Urinary bladder (tissue), 3 donors: ENCODE measurements at regions not wholly inside any gene's neighbourhood (a gene's known extent, or its start where the extent isn't known, plus 50 kb on each side); places are given as distances from the start of the nearest gene placed in this dataset.

Experiments used
- DNase-seq: peaks from one replicate; pipeline ENCODE4 v3.0.0-alpha.2; 2015; ENCODE audit errors: extremely low spot score
- H3K27ac ChIP-seq: one replicate; pipeline ENCODE4 v1.5.1; 2013; ENCODE audit warnings: low read depth, mild to moderate bottlenecking, moderate library complexity
- H3K36me3 ChIP-seq: one replicate; pipeline ENCODE4 v1.6.1; 2013; ENCODE audit warnings: mild to moderate bottlenecking, moderate library complexity; ENCODE audit not compliant: insufficient read depth
- H3K4me1 ChIP-seq: one replicate; pipeline ENCODE4 v1.6.1; 2013; ENCODE audit warnings: mild to moderate bottlenecking, moderate library complexity; ENCODE audit not compliant: insufficient read depth
- H3K4me3 ChIP-seq: one replicate; pipeline ENCODE4 v1.5.1; 2013; ENCODE audit warnings: low read depth, low read length
- WGBS: extraction: QIAGEN DNeasy Blood & Tissue Kit; methylation state at CpG from one replicate; pipeline ENCODE4 v1.1.7; 2013; 5-methylcytosine and 5-hydroxymethylcytosine counted together
- donor health status: healthy with polysubstance abuse.
- donor health status: healthy.

GRCh38 chr21:38186661-38187270, 70.0 kb upstream of the KCNJ15 start:
- Histone ChIP-seq H3K4me3 (no peak overlapping the region), H3K27ac (no peak overlapping the region), H3K36me3 (no peaks in the 10 kb centered on the region), H3K4me1 (no peaks in the 10 kb centered on the region)
- no peak for DNase-seq
- 93% methylated on average over 1 of the region's 1 CpG for WGBS

DNA sequence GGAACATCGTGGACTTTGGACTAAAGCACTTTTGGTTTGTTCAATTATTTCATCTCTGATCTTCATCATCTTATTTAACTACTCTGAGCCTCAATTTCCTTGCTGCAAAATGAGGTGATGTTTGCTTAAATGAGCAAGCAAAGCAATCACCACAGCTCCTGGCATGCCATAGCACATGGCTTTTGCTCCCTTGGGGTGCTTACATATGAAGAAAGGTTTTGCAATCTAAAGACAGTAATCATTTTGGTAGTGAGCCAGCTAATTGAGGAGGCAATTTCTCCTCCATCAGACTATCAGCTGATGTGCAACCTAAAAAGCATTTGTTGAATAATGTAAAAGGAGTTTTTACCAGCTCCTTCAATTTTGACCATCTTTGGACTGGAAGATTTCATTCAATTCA, 68.8 kb upstream of the KCNJ15 start:
- H3K27ac ChIP-seq, result no peak overlapping the region
- 97% methylated on average over 1 of the region's 1 CpG for WGBS

GRCh38 chr21:38196036-38196435, 60.8 kb upstream of the KCNJ15 start:
- Histone ChIP-seq H3K27ac (no peak overlapping the region), H3K4me3 (no peak overlapping the region), H3K36me3 (no peaks in the 10 kb centered on the region), H3K4me1 (no peaks in the 10 kb centered on the region)
- WGBS, result 62% methylated on average over 2 of the region's 2 CpGs
- DNase-seq, result no peak

More for the DNA sequence above, 68.8 kb upstream of the KCNJ15 start:
- Histone ChIP-seq H3K4me1 (no peaks in the 10 kb centered on the region), H3K4me3 (no peak overlapping the region), H3K36me3 (no peaks in the 10 kb centered on the region)
- DNase-seq, result no peak

GRCh38 chr21:38202811-38203210, 54.0 kb upstream of the KCNJ15 start:
- Histone ChIP-seq H3K27ac (no peak overlapping the region), H3K36me3 (no peaks in the 10 kb centered on the region), H3K4me3 (no peak overlapping the region), H3K4me1 (no peaks in the 10 kb centered on the region)
- DNase-seq, result no peak

DNA sequence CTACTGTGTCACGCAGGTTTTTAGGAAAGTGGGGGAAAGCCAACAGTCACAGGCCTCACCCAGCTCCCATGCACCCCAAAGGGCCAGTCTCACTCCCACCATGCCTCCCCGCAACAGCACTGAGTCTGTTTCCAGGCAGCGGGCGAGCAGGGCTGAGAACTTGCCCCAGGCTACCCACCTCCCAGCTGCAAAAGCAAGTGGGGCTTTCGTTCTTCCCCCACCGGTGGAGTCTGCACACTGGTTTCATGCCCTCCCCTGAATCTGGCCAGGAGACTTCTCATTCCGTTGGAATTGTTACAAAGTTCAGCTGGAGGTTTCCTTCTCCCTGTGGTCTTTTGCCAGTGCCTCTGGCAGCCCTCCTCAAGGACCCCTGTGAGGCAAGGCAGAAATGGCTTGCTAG, 53.6 kb upstream of the KCNJ15 start:
- 84% methylated on average over 7 of the region's 7 CpGs for WGBS
- Histone ChIP-seq H3K4me1 (no peaks in the 10 kb centered on the region), H3K27ac (no peak overlapping the region), H3K4me3 (no peak overlapping the region), H3K36me3 (no peaks in the 10 kb centered on the region)
- no peak for DNase-seq

DNA sequence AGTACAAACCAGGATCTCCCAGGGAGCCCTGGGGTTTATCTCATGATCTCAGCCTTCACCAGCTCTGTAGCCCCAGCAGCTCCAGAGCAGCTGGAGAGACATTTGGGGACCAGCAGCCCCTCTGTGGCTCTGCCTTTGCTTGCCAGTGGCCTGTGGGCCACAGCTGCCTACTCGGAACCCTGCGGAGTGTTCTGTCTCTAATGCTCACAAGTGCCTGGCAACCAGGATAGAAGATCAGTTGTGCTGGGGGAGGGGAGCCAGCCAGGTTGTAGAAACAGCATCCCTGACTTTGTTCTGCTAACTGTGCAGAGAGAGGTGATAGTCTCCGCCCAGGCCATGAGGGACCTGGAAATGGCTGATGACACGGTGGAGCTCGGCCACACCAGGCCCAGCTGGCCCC, 50.9 kb upstream of the KCNJ15 start:
- no peak overlapping the region for H3K27ac ChIP-seq
- H3K36me3 ChIP-seq, result no peaks in the 10 kb centered on the region
- H3K4me3 ChIP-seq, result no peak overlapping the region
- WGBS, result 84% methylated on average over 5 of the region's 5 CpGs
- DNase-seq, result no peak
- no peaks in the 10 kb centered on the region for H3K4me1 ChIP-seq

DNA sequence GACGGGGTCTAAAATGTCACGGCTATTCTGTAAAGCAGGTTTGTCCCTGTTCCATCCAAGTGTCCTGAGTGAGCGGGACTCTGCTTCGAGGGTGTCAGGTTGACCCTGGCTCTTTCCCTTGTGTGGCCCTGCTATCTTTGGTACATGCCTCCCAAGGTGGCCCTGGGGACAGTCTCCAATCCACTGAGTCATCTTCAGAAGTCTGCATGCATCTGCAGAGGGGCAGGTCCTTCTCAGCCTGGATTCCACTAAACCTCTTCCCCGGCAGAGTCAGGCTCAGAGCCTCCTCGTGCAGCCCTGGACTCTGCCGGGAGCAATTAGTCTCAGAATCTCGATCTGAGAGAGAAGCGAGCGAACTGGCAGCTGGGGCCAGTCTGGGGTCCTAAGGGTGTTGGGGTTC, 50.1 kb upstream of the KCNJ15 start:
- H3K36me3 ChIP-seq, result no peaks in the 10 kb centered on the region
- no peak for DNase-seq
- H3K4me1 ChIP-seq, result no peaks in the 10 kb centered on the region
- no peak overlapping the region for H3K4me3 ChIP-seq
- no peak overlapping the region for H3K27ac ChIP-seq
- 88% methylated on average over 10 of the region's 10 CpGs for WGBS
